ENCODE measurements at regions not wholly inside any gene's neighbourhood (a gene's known extent, or its start where the extent isn't known, plus 50 kb on each side); places are given as distances from the start of the nearest gene placed in this dataset.

- no peak for TF ChIP-seq EZH2 (IDR thresholded peaks at IDR 0.05; ENCODE audit: low read depth)
- no peak for TF ChIP-seq CTCF (conservative IDR thresholded peaks at IDR 0.05)
Measured at GRCh38 chr2:41933046-41933420, 114.8 kb upstream of the PKDCC start.

Data from PC-9 (cell line).